ENCODE measurements at regions not wholly inside any gene's neighbourhood (a gene's known extent, or its start where the extent isn't known, plus 50 kb on each side); places are given as distances from the start of the nearest gene placed in this dataset.

GRCh38 chr6:11431455-11431937 is 106.1 kb upstream of the TMEM170B start (continued):
- no peak for TF ChIP-seq YEATS4 (CRISPR knock-in tag; IDR thresholded peaks at IDR 0.05; ENCODE audit: borderline replicate concordance)
- peak; percentile 38; the same call in 1 of the 2 replicates for TF ChIP-seq ZBTB33 (CRISPR knock-in tag; IDR thresholded peaks at IDR 0.05)
- TF ChIP-seq JARID2 (CRISPR knock-in tag; IDR thresholded peaks at IDR 0.05; ENCODE audit: insufficient replicate concordance), result no peak
- TF ChIP-seq GPN1 (CRISPR knock-in tag; IDR thresholded peaks at IDR 0.05; ENCODE audit: borderline replicate concordance), result no peak
- no peak for TF ChIP-seq GTF2F1 (IDR thresholded peaks at IDR 0.05; ENCODE audit: low read length)
- TF ChIP-seq LCORL (IDR thresholded peaks at IDR 0.05), result no peak
- peak; percentile 94 for TF ChIP-seq LCORL (CRISPR knock-in tag; IDR thresholded peaks at IDR 0.05)
- TF ChIP-seq CEBPG (CRISPR knock-in tag; IDR thresholded peaks at IDR 0.05), result peak; percentile 92
- no peak for TF ChIP-seq ZUFSP (CRISPR knock-in tag; IDR thresholded peaks at IDR 0.05; ENCODE audit: borderline replicate concordance)
- TF ChIP-seq ZXDC (CRISPR knock-in tag; IDR thresholded peaks at IDR 0.05), result no peak
- TF ChIP-seq ESRRA (CRISPR knock-in tag; IDR thresholded peaks at IDR 0.05; ENCODE audit: low read depth), result no peak
- no peak for TF ChIP-seq KLF15 (CRISPR knock-in tag; IDR thresholded peaks at IDR 0.05; ENCODE audit: borderline replicate concordance)
- peak; percentile 27; the same call in 1 of the 2 replicates for TF ChIP-seq ZMYM3 (CRISPR knock-in tag; IDR thresholded peaks at IDR 0.05)
- TF ChIP-seq POLR2G (IDR thresholded peaks at IDR 0.05; ENCODE audit: low read depth, low read length), result no peak
- TF ChIP-seq ZNF432 (CRISPR knock-in tag; IDR thresholded peaks at IDR 0.05; ENCODE audit: borderline replicate concordance), result no peak
- no peak for TF ChIP-seq ARNTL (CRISPR knock-in tag; IDR thresholded peaks at IDR 0.05)
- TF ChIP-seq GTF3A (CRISPR knock-in tag; conservative IDR thresholded peaks at IDR 0.05), result no peak
- TF ChIP-seq ZNF879 (CRISPR knock-in tag; IDR thresholded peaks at IDR 0.05), result no peak
- TF ChIP-seq ZBTB43 (CRISPR knock-in tag; conservative IDR thresholded peaks at IDR 0.05), result 0 out of 2 replicates have a peak, but pooled peaks have one; percentile 19

Measured in HepG2 (cell line).